Activated CD4-positive, alpha-beta T cell treated with anti-CD3 and anti-CD28 coated beads, Interleukin-2, Interleukin-6, amounts not matched to agents 100 ng/mL and 50 ng/mL, durations not matched to agents 16 hours and 8 hours (primary cell): ENCODE measurements at regions not wholly inside any gene's neighbourhood (a gene's known extent, or its start where the extent isn't known, plus 50 kb on each side); places are given as distances from the start of the nearest gene placed in this dataset.

Source experiments
- DNase-seq: peaks from one replicate; pipeline ENCODE4 v3.0.0-alpha.2; 2020

GRCh38 chr11:13225038-13226001 is 52.3 kb upstream of the BMAL1 start:
- DNase-seq, result no peak

GRCh38 chr11:13227676-13228255 is 49.8 kb upstream of the BMAL1 start:
- no peak for DNase-seq
